Karpas-422 (cell line): ENCODE measurements at regions not wholly inside any gene's neighbourhood (a gene's known extent, or its start where the extent isn't known, plus 50 kb on each side); places are given as distances from the start of the nearest gene placed in this dataset.

Source experiments
- DNase-seq: peaks from one replicate; pipeline ENCODE4 v3.0.0-alpha.2; 2015
- H2AFZ ChIP-seq: fragments of 200-600 bp; sonication (generic); 2 replicates; pipeline ENCODE4 v1.6.1; 2014; ENCODE audit warnings: antibody characterized with exemption, low read length, mixed read lengths
- H3K27ac ChIP-seq: fragments of 200-600 bp; sonication (generic); 2 replicates; pipeline ENCODE4 v1.5.1; 2014; ENCODE audit warnings: mild to moderate bottlenecking, low read length, moderate library complexity
- H3K27me3 ChIP-seq: fragments of 200-600 bp; sonication (generic); 2 replicates; pipeline ENCODE4 v1.6.1; 2014; ENCODE audit warnings: low read length, mixed read lengths
- H3K36me3 ChIP-seq: fragments of 200-600 bp; sonication (generic); 2 replicates; pipeline ENCODE4 v1.6.1; 2014; ENCODE audit warnings: low read length, mixed read lengths; ENCODE audit not compliant: insufficient read depth
- H3K4me1 ChIP-seq: fragments of 200-600 bp; sonication (generic); 2 replicates; pipeline ENCODE4 v1.6.1; 2014; ENCODE audit warnings: mild to moderate bottlenecking, low read length, mixed read lengths
- H3K4me2 ChIP-seq: fragments of 200-600 bp; sonication (generic); 2 replicates; pipeline ENCODE4 v1.6.1; 2014; ENCODE audit warnings: low read length, low read depth, mild to moderate bottlenecking; ENCODE audit not compliant: poor library complexity, severe bottlenecking
- H3K4me3 ChIP-seq: fragments of 200-600 bp; sonication (generic); 2 replicates; pipeline ENCODE4 v1.5.1; 2014; ENCODE audit warnings: mild to moderate bottlenecking, antibody characterized with exemption, low read length, mixed read lengths
- H3K79me2 ChIP-seq: fragments of 200-600 bp; sonication (generic); 2 replicates; pipeline ENCODE4 v1.6.1; 2014; ENCODE audit warnings: mild to moderate bottlenecking, low read length, mixed read lengths
- H3K9ac ChIP-seq: fragments of 200-600 bp; sonication (generic); 2 replicates; pipeline ENCODE4 v1.6.0; 2014; ENCODE audit warnings: low read length
- H3K9me2 ChIP-seq: fragments of 200-600 bp; sonication (generic), shearing (Covaris generic); replicated peaks from 2 replicates; pipeline ENCODE4 v1.6.0; 2014; ENCODE audit warnings: mild to moderate bottlenecking, low read length, moderate library complexity; ENCODE audit not compliant: insufficient read depth
- H3K9me3 ChIP-seq: fragments of 300-700, 200-600 bp; sonication (generic); 2 replicates; pipeline ENCODE4 v1.6.1; 2014; ENCODE audit warnings: low read length, mixed read lengths
- H4K20me1 ChIP-seq: fragments of 200-600 bp; sonication (generic); 2 replicates; pipeline ENCODE4 v1.6.1; 2014; ENCODE audit warnings: mild to moderate bottlenecking, antibody characterized with exemption, low read length, low read depth; ENCODE audit not compliant: insufficient read depth

DNA sequence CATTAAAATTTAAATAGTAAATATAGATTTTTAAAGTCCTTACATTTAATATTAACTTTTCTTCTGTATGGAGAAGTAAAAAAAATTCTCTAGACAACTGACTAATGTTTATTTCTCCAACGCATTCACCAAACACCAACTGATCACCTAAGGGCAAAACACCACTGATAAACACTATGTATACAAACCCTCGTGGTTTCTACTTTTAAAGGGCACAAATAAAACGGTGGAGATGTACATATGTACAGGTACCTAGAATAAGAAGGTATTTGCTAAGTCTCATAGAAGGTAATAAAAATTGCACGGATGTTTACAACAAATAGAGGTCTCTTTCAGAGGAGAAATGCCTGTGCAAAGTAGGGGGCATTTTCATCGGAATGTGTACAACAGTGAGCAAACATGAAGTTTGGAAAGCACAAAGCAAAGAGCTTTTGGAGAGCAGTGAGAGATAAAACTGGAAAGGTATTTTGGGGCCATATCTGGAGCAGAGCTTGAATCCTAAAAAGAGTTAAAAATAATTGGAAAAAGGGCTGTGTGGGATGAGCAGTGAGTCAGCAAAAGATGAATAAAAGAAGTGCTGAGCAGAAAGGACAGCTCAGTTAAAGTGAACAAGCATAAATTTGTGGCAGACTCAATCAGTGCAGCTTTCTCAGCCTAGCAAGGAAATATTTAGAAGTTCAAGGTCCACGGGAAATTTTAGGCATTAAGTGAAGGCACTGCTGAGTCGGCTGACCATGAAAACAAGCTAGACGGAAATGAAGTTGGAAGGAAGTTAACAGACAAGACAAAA, 160.0 kb downstream of the TMEM161B start:
- Histone ChIP-seq H3K27ac (no peak overlapping the region), H3K27me3 (no peaks in the 10 kb centered on the region), H3K9me2 (no peaks in the 10 kb centered on the region), H3K9me3 (no peaks in the 10 kb centered on the region), H3K9ac (no peak overlapping the region), H3K79me2 (no peaks in the 10 kb centered on the region), H3K4me2 (no peak overlapping the region), H2AFZ (no peak overlapping the region), H3K36me3 (no peaks in the 10 kb centered on the region), H3K4me3 (no peak overlapping the region), H3K4me1 (no peaks in the 10 kb centered on the region), H4K20me1 (no peaks in the 10 kb centered on the region)
- DNase-seq, result no peak

DNA sequence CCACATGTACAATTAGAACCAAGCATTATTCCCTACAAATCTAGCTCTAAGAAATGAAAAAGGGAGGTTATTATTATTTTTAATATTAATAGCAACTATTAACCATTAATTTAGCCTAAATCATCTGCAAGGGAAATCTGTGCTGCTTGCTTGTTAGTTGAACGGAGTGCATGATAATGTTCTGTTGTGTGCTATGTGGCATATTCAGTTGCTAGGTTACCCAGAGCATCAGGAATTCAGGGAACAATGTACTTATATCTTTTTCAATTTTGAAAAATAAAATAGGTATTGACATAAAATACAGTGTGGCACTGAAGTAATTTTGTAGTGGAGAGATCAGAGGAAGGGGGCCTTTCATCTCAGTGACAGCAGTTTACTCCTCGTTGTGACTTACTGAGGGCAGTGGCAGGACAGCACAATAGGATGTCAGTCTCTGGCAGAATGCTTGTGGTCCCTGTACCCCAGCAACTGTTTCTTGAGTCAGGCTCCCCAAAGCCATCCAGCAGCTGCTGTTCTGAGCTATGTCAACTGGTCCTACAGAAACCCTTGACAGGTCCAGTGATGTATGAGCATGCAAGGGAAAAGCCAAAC, 173.6 kb downstream of the TMEM161B start:
- H3K36me3 ChIP-seq, result no peaks in the 10 kb centered on the region
- no peak overlapping the region for H3K4me3 ChIP-seq
- H4K20me1 ChIP-seq, result no peaks in the 10 kb centered on the region
- H3K9me3 ChIP-seq, result no peaks in the 10 kb centered on the region
- H3K9me2 ChIP-seq, result no peaks in the 10 kb centered on the region
- DNase-seq, result no peak
- no peak overlapping the region for H2AFZ ChIP-seq
- no peaks in the 10 kb centered on the region for H3K79me2 ChIP-seq
- no peak overlapping the region for H3K4me2 ChIP-seq
- no peaks in the 10 kb centered on the region for H3K27me3 ChIP-seq
- H3K27ac ChIP-seq, result no peak overlapping the region
- no peaks in the 10 kb centered on the region for H3K4me1 ChIP-seq
- H3K9ac ChIP-seq, result no peak overlapping the region

DNA sequence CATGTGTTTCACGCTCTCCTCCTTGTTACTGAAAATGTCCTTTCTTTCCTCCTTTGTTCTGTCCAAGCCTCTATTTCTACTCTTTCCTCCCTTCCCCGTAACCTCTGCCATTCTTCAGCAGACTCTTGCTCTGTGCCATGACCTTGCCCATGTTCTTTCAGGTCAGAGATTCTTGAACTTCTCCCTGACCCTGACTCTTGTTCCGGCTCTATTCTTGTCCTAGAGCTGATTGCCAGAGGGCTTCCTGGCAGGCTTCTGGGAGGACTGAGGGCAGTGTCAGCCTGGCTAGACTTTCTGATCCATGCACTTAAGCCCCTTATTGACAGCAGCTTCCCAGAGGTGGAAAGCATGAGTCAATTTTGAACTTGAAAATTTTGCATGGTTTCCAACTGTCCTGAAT, 174.2 kb downstream of the TMEM161B start:
- Histone ChIP-seq H3K9me2 (no peaks in the 10 kb centered on the region), H3K9me3 (no peaks in the 10 kb centered on the region), H3K9ac (no peak overlapping the region), H3K4me3 (no peak overlapping the region), H4K20me1 (no peaks in the 10 kb centered on the region), H3K79me2 (no peaks in the 10 kb centered on the region), H3K36me3 (no peaks in the 10 kb centered on the region), H3K4me1 (no peaks in the 10 kb centered on the region), H3K4me2 (no peak overlapping the region), H3K27me3 (no peaks in the 10 kb centered on the region), H2AFZ (no peak overlapping the region), H3K27ac (no peak overlapping the region)
- DNase-seq, result no peak

DNA sequence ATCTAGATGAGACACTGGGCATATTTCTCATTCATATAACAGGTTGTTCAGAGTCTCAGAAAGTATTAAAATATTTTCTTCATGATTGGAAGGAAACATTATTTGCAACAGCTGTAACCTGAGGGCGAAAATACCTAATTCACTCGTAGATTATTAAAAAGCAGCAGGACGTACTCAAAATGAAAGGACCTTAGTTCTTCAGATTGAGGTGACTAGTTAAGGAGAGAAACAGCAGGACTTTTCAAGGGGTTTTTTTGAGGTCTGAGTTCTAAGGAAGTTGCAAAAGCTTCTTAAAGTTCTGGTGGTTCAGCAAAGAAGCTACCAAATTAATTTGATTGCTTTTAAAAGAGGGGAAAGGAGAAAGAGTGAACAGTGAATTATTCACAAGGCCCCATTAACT, 174.9 kb downstream of the TMEM161B start:
- Histone ChIP-seq H4K20me1 (no peaks in the 10 kb centered on the region), H3K27me3 (no peaks in the 10 kb centered on the region), H3K9me2 (no peaks in the 10 kb centered on the region), H3K9ac (no peak overlapping the region), H3K79me2 (no peaks in the 10 kb centered on the region), H3K4me1 (no peaks in the 10 kb centered on the region), H3K27ac (no peak overlapping the region), H3K36me3 (no peaks in the 10 kb centered on the region), H3K4me3 (no peak overlapping the region), H3K9me3 (no peaks in the 10 kb centered on the region), H2AFZ (no peak overlapping the region), H3K4me2 (no peak overlapping the region)
- DNase-seq, result no peak

DNA sequence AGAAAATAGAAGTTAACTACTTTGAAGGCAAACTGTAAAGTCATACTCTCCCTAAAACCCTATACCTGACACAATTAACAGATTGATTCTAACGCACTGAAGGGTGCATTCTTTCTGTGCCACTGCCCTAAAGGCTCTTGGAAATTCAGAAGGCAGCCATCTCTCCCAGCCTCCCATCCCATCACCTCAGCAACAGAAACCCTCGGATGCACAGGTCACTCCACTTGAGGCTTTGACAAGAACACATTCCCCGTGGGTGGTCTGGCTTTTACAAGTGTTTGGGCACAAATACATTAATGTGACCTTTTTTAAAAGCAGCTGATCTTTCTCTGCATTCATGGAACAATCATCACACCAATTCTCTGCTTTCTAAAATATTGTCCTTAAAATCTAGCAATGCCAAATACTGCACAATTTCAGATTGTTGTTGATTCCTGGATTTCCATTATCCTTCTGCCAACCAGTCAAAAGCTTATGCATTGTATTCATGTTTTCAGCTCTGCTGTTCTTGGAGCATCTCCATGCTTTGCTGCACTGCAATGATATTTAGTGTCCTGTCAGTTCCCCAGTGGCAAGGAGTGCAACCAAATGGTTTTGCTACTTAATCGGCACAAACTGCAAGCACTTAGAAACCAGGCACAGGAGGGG, 175.6 kb downstream of the TMEM161B start:
- Histone ChIP-seq H3K27me3 (no peaks in the 10 kb centered on the region), H3K9me2 (no peaks in the 10 kb centered on the region), H4K20me1 (no peaks in the 10 kb centered on the region), H3K4me3 (no peak overlapping the region), H3K9ac (no peak overlapping the region), H3K4me2 (no peak overlapping the region), H3K36me3 (no peaks in the 10 kb centered on the region), H3K4me1 (no peaks in the 10 kb centered on the region), H3K27ac (no peak overlapping the region), H2AFZ (no peak overlapping the region), H3K79me2 (no peaks in the 10 kb centered on the region), H3K9me3 (no peaks in the 10 kb centered on the region)
- DNase-seq, result no peak

DNA sequence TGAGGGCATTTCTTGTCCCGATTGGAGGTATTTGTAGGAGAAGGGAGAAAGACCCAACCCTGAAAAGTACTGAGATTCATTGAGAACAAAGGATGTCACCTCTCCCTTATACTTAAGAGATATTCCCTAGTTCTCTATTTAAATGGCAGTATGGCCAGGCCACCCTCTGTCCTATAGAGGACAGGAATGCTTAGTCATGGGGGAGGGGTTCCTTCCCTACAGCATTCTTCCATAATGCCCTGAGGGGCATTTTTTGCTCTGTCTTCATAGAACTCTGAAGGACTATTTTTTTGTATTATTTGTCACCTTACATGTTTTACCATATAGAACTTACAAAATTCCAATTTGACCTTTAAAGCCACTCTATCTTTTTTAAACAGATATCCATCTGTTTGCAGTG, 176.3 kb downstream of the TMEM161B start:
- no peaks in the 10 kb centered on the region for H3K9me2 ChIP-seq
- H4K20me1 ChIP-seq, result no peaks in the 10 kb centered on the region
- no peak overlapping the region for H3K9ac ChIP-seq
- H3K4me2 ChIP-seq, result no peak overlapping the region
- no peaks in the 10 kb centered on the region for H3K27me3 ChIP-seq
- no peaks in the 10 kb centered on the region for H3K36me3 ChIP-seq
- H2AFZ ChIP-seq, result no peak overlapping the region
- H3K4me3 ChIP-seq, result no peak overlapping the region
- H3K9me3 ChIP-seq, result no peaks in the 10 kb centered on the region
- H3K79me2 ChIP-seq, result no peaks in the 10 kb centered on the region
- DNase-seq, result no peak
- H3K27ac ChIP-seq, result no peak overlapping the region
- H3K4me1 ChIP-seq, result no peaks in the 10 kb centered on the region

DNA sequence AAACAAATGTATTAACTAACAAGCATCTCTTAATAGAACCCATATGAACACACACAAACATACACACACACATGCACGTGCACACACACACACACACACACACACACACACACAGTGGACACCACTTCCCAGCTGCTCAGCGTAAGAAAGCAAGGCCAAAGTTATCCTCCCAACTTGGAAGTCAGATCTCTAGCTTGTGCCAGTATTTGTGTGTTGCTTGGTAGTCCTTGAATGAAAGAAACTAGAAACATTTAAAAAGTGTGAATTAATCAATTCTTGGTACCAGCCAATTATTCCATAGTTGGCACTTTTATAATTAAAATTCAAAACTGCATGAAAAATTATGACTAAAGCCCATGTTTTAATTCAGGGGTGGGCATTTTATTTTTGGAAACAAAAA, 178.1 kb downstream of the TMEM161B start:
- no peak overlapping the region for H2AFZ ChIP-seq
- no peak overlapping the region for H3K9ac ChIP-seq
- no peaks in the 10 kb centered on the region for H3K4me1 ChIP-seq
- no peaks in the 10 kb centered on the region for H4K20me1 ChIP-seq
- DNase-seq, result no peak
- no peak overlapping the region for H3K27ac ChIP-seq
- no peaks in the 10 kb centered on the region for H3K79me2 ChIP-seq
- H3K27me3 ChIP-seq, result no peaks in the 10 kb centered on the region
- H3K36me3 ChIP-seq, result no peaks in the 10 kb centered on the region
- H3K4me2 ChIP-seq, result no peak overlapping the region
- no peaks in the 10 kb centered on the region for H3K9me2 ChIP-seq
- no peak overlapping the region for H3K4me3 ChIP-seq
- H3K9me3 ChIP-seq, result no peaks in the 10 kb centered on the region

DNA sequence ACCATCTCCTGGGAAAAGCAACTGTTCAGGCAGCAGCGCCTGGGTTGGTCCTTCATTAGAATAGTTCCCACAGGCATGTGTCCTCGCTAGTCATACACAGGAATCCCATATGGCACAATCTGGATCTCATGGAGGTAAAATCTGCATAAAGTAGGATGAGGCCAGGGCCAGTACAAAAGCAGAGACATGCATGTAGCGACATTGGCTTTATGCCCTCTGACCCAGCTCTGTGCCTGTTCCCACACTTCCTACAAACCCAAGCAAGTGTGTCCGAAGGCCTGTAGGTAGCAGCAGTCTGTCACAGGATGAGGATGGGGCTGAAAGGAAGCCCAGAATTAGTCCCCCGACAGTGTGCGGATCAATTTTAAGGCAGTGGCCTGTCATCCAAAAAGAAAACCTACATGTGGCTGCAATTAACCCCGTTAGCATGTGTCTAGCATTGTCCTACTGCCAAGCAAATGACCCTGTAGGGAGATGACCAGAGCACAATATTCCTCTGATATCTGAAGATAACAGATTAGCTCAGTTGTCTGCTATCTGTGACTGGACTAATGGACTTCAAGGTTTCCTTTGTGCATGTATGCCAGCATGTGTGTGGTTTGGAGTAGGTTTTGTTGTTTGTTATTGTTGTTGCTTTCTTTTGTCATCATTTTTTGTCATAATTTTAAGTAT, 178.8 kb downstream of the TMEM161B start:
- Histone ChIP-seq H2AFZ (no peak overlapping the region), H3K27ac (no peak overlapping the region), H3K9me2 (no peaks in the 10 kb centered on the region), H3K4me2 (no peak overlapping the region), H3K4me3 (no peak overlapping the region), H3K79me2 (no peaks in the 10 kb centered on the region), H4K20me1 (no peaks in the 10 kb centered on the region), H3K9me3 (no peaks in the 10 kb centered on the region), H3K4me1 (no peaks in the 10 kb centered on the region), H3K27me3 (no peaks in the 10 kb centered on the region), H3K36me3 (no peaks in the 10 kb centered on the region), H3K9ac (no peak overlapping the region)
- no peak for DNase-seq
